GM04504 (cell line): ENCODE measurements at regions not wholly inside any gene's neighbourhood (a gene's known extent, or its start where the extent isn't known, plus 50 kb on each side); places are given as distances from the start of the nearest gene placed in this dataset.

Source experiments
- DNase-seq: peaks from one replicate; pipeline ENCODE4 v3.0.0-alpha.2; 2012; ENCODE audit warnings: low read depth

DNA sequence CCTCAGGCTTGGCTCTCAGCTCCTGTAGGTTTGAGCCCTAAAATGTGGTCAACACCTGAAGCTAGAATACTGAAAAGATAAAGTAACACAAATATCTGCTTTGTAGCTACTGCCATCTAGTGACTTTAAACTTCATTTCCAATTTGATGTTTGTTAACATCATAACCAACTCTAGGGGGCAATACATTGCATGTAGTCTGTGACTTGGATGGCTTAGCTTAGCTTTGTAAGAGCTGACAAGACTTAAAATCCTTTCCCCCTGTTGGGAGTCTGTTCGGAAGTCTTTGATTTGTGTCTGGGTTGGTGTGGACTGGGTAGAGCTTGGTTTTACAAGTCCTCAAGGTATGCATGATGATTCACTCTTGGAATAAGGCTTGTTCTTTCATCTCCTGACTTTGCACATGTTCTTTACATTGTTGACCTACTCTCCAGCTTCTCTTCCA lies 51.7 kb downstream of the SCN11A start:
- DNase-seq = peak; percentile 31

GRCh38 chr3:38998086-38998485 lies 53.7 kb downstream of the SCN11A start:
- no peak for DNase-seq

DNA sequence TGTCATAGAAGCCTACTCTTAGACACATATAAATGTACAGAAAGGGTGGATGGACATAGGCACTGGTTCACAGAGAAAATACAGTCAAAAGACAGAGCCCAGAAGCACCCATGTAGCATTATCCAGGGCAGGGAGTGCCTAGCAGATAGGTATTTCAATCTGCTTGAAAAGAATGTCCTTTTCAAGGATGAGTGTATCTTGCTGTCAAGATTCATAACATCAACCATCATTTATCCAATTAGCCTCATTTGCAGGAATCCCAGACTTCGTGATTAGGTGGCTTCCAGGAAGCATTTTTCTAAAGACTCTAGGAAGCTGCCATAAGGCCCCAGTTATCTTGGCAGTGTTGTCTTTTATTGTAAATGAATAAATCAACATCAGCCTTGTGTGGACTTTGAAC lies 55.6 kb downstream of the SCN11A start:
- DNase-seq = no peak

- DNase-seq = no peak
Measured at GRCh38 chr3:38994251-38994650, 57.5 kb downstream of the SCN11A start.

GRCh38 chr3:38992117-38992760 lies 59.5 kb downstream of the SCN11A start:
- peak; percentile 27 for DNase-seq

- DNase-seq = no peak
Measured at GRCh38 chr3:38990621-38991020, 61.1 kb downstream of the SCN11A start.

DNA sequence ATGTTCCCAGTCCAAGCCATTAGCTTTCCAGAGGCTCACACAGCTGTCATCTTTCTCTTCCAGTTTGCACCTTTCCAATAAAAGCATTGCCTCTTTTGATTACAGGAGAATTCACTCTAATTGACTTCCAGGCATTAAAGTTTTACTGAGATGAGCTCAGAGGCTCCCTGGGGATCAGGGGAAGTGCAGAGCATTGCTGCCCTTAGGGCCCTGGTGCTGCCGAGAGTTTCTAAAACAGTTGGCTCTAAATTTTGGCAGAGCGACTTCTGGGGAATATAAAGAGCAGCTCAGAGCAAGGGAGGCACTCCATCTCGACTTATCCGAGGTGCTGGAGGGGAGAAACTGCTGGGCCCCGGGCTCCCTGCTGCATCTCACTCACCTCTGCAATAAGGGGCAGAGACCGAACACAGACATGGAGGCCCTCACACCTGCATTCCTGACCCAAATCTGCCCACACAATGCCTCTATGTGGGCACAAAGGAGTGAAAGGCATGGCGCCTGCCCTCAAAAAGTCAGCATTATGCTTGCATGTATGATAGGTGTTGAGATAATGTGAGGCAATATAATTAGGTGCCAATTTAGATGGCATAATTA lies 61.7 kb downstream of the SCN11A start:
- no peak for DNase-seq

DNA sequence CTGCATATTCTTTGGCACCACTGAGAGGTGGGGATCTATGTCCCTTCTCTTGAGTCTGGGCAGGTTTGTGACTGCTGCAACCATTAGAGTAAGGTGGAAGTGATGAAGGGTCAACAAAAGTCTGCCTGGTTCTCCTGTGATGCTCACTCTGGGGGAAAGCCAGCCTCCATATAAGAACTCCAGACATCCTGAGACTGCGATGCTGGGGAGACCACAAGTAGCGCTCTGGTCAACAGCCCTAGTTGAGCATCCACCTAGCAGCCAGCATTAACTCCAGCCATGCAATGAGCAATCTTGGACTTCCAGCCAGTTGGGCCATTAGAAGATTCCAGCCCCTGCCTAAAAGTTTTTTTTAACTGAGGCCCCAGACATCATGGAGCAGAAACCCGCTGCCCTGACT lies 62.8 kb downstream of the SCN11A start:
- no peak for DNase-seq

DNA sequence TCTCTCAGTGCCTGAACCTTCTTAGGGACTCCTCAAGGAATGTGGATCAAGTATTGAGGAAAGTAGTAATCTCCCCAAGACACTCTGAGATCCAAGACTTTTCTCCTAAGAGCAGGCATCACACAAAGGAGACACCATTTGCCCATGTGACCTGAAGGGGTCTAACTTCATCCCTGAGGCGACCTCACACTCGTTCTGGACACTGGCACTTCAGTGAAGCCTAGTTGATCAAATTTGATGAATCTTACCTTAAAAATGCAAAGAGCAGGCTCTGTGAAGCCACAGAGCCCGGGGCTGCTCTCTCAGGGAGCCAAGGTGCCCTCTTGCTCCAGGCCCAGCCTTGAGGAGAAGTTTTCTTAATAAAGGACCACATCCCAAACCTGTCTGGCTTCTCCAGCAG lies 64.3 kb downstream of the SCN11A start:
- no peak for DNase-seq

DNA sequence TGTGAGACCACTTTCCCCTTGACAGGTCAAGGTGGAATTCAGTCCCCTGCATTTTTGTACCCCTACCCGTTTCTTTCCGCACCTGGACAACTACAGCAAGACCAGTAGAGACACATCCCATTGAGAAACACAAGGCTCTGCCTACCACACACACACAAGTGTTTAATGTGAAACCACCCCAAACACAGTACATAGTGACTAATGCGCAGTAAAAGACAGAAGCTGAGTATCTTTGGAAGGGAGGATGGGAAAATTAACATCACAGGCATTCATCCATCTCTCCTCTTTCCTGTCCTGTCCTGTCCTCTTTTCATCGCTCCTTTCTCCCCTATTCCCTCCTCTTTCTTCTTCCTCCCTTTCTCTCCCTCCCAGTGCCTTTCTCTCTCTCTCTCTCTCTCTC lies 64.8 kb downstream of the SCN11A start:
- DNase-seq = no peak

DNA sequence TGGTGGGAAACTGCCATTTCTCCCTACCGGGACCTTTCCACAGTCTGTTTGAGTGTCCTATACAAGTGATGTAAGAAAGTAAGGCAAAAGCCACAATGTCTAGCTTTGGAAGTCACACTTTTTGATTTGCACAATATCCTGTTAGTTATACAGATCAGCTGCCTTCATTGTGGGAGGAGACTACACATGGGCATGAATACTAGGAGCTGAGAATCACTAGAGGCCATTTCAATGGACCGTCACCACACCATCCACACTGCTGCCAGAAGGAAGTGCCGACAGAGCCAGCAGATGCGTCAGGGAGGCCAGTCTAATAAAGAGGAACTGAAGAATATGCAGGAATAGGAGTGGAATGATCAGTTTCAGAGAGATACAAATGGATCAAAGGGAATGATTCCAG lies 65.8 kb downstream of the SCN11A start:
- DNase-seq = no peak

- peak; percentile 16 for DNase-seq
Measured at GRCh38 chr3:38985581-38985980, 66.2 kb downstream of the SCN11A start.

GRCh38 chr3:38984731-38985130 lies 67.0 kb downstream of the SCN11A start:
- no peak for DNase-seq

DNA sequence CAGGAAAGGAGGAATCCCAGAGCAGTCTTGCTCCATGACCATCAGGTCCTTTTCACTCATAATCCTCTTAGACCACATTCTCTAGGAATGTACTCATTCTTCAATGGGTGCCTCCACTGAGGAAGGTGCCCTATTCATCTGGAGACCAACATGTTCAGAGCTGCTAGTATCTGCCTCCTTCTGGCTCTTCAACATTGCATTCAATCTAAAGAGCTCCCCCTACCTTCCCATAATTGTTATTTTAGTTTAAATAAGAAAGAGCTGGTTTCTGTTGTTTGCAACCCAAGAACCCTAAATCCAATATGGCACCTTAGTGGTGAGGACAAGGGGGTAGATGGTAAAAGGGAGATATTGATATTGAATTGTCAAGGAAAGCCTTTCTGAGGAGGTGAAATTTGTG lies 67.6 kb downstream of the SCN11A start:
- DNase-seq = no peak

DNA sequence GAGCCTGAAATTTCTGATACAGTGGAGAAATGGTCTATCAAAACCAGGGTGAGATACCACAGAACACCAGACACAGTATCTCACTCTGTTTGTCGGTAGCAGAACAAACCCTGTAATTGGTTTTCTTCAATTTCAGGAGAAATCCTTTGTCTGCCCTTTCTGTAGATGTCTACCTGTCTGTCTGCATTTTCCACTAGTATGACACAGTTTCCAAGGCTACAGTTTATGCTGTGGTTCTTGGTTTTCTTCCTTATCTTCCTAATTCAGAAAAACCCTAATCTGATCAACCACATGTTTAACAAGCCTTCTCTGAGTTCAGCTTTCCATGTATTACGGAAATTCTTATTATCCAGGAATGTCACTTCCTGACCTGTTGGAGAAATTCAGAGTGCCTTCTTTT lies 70.8 kb downstream of the SCN11A start:
- DNase-seq = no peak

- DNase-seq = no peak
Measured at GRCh38 chr3:38978729-38979128, 73.0 kb downstream of the SCN11A start.

DNA sequence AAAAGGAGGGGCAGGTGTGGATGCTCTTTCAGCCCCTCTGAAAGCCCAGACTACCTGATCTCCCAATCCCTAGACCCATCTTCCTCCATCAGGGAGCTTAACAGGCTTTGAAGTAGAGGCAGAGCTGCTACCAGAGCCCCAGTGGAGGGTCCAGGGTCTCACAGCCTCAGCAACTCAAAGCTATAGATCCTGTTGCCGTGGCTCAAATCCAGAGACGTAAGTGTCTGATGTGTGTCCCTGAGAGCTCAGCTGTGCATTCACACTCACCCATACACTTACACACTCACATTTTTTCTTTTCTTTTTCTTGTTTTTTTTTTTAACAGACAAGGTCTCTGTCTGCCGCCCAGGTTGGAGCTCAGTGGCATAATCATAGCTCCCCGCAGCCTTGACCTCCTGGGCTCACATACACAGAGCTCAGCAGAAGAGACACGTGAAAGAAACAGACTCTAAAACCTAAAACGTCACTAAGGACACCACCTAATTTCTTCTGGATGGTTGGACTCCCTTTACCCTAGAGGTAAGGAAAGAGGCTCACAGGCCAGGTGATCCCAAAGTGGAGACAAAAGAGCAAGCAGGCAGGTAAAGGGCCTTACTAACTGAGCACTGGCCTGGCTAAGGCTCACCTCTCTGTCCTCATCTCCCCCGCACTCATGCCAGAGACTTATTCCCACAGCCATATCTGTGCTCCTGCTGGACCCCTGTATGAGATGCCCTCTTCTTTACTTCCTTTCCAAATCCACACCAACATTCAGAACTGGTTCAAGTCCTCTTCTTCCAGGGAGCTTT lies 80.7 kb downstream of the SCN11A start:
- DNase-seq = no peak

- no peak for DNase-seq
Measured at GRCh38 chr3:38969317-38970235, 82.2 kb downstream of the SCN11A start.

GRCh38 chr3:38968891-38969290 lies 82.9 kb downstream of the SCN11A start:
- no peak for DNase-seq

- no peak for DNase-seq
Measured at GRCh38 chr3:38968403-38968802, 83.3 kb downstream of the SCN11A start.

GRCh38 chr3:38967693-38967989 lies 84.1 kb downstream of the SCN11A start:
- DNase-seq = no peak
